HS-27A (cell line): ENCODE measurements at regions not wholly inside any gene's neighbourhood (a gene's known extent, or its start where the extent isn't known, plus 50 kb on each side); places are given as distances from the start of the nearest gene placed in this dataset.

Experiments
- DNase-seq: peaks from one replicate; pipeline ENCODE4 v3.0.0-alpha.2; 2012; ENCODE audit warnings: low read depth, missing footprints

- no peak for DNase-seq
Observed at GRCh38 chr7:110569486-110570205, 521.3 kb upstream of the LRRN3 start.

- DNase-seq: peak; percentile 8
Observed at GRCh38 chr7:110573862-110574528, 516.9 kb upstream of the LRRN3 start.

GRCh38 chr7:110587294-110587693 lies 503.6 kb upstream of the LRRN3 start:
- DNase-seq: no peak

GRCh38 chr7:110590415-110590814 lies 500.5 kb upstream of the LRRN3 start:
- DNase-seq: no peak

- no peak for DNase-seq
Observed at GRCh38 chr7:110591341-110591740, 499.6 kb upstream of the LRRN3 start.

- DNase-seq: no peak
Observed at GRCh38 chr7:110592557-110592956, 498.4 kb upstream of the LRRN3 start.

GRCh38 chr7:110593355-110593754 lies 497.6 kb upstream of the LRRN3 start:
- DNase-seq: no peak

GRCh38 chr7:110595694-110596093 lies 495.2 kb upstream of the LRRN3 start:
- no peak for DNase-seq

- DNase-seq: no peak
Observed at GRCh38 chr7:110600956-110601355, 490.0 kb upstream of the LRRN3 start.

- no peak for DNase-seq
Observed at GRCh38 chr7:110601710-110602109, 489.2 kb upstream of the LRRN3 start.

GRCh38 chr7:110604206-110604605 lies 486.7 kb upstream of the LRRN3 start:
- DNase-seq: no peak

GRCh38 chr7:110604885-110605284 lies 486.0 kb upstream of the LRRN3 start:
- DNase-seq: no peak

- DNase-seq: no peak
Observed at GRCh38 chr7:110607050-110607857, 483.7 kb upstream of the LRRN3 start.

- DNase-seq: no peak
Observed at GRCh38 chr7:110609336-110609735, 481.6 kb upstream of the LRRN3 start.

GRCh38 chr7:110612680-110613079 lies 478.2 kb upstream of the LRRN3 start:
- DNase-seq: no peak
